GM19025 (cell line): ENCODE measurements at regions not wholly inside any gene's neighbourhood (a gene's known extent, or its start where the extent isn't known, plus 50 kb on each side); places are given as distances from the start of the nearest gene placed in this dataset.
"Not testable (repeated sequence)": the region's sequence is repeated elsewhere in the genome, so short reads cannot be mapped to it uniquely, and the experiment has no call there.

Experiments used
- ATAC-seq: cut with Tn5 transposase; IDR thresholded peaks from one replicate; pipeline ENCODE4 v1.9.1; 2021; ENCODE audit warnings: mild to moderate bottlenecking, low read depth, moderate library complexity; ENCODE audit not compliant: unreplicated experiment

DNA sequence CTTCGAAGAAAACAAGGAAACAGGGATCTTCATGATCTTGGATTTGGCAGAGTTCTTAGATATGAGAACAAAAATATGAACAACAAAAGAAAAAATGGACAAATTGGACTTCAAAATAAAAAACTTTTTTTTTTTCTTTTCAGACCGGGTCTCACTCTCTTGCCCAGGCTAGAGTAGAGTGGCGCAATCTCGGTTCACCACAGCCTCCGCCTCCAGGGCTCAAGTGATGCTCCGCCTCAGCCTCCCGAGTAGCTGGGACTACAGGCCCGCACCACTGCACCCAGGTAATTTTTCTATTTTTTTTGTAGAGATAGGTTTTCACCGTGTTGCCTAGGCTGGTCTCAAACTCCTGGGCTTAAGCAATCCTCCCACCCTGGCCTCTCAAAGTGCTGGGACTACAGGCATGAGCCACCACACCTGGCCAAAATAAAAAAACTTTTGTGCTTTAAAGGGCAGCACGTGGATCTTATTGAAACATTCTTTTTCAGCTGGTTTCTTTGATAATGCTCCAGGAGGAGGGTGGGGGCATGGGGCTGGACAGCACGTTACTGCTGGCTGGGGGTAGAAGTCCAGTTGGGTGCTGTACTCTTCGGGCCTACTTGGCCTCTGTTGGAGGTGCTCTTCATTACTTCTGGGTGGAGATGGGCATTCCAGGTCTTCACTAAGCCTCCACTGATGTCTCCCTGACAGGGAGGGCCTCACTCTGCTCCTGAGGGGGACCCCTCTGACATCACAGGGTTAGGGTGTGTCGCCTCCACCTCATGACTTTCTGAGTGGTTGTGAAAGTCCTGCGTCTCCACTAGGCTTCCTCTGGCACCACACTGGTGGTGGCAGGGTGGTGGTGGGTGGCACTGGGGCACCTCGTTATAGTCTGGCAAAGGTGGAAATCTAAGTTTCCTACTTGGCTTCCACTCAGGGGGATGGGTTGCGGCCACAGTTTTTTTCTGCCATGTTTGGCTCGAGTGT lies 150.5 kb upstream of the XPO1 start:
- ATAC-seq = no peak

DNA sequence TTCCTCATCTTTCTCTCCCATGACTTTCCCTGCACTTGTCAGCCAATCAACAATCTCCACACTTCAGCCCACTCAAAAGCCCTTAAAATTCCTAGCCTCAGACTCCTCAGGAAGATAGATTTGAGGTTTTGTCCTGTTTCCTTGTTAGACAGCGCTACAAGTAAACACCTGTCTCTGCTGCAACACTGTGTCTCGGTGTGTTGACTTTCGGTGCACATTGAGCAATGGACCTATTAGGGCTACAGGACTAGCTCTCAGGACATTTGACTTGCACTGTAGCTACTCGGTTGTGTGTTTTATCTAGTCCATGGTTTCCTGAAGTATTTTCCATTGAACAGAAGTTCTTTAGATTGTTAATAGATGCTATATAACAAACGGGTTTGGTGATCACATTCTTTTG lies 140.9 kb upstream of the XPO1 start:
- no peak for ATAC-seq

DNA sequence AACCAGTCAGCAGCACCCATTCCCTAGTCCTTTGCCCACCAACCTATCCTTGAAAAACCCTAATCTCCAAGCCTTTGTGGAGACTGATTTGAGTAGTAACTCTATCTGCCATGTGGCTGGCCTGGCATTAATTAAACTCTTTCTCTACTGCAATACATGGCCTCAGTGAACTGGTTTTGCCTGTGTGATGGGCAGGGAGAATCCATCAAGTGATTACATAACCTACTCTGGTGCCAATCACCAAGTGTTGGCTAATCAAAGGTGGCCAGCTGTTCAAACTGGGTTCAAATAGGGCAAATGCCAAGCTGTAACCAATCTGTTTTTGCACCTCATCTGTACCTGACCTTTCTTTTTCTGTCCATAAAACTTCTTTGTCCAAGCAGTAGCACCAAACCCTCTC lies 139.8 kb upstream of the XPO1 start:
- ATAC-seq = no peak

DNA sequence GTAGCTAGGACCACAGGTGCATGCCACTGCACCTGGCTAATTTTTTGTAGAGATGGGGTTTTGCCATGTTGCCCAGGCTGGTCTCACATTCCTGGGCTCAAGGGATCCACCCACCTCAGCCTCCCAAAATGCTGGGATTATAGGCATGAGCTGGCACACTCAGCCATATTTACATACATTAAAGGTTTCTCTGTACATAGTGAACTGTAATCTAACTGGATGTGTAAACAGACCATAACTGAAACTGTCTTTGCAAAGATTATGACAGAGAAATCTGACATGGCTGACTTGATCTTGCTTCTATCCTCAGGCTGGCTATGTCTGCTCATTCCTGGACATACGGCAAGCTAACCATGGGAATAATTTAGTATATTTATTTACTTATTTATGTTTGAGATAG lies 139.2 kb upstream of the XPO1 start:
- no peak for ATAC-seq

DNA sequence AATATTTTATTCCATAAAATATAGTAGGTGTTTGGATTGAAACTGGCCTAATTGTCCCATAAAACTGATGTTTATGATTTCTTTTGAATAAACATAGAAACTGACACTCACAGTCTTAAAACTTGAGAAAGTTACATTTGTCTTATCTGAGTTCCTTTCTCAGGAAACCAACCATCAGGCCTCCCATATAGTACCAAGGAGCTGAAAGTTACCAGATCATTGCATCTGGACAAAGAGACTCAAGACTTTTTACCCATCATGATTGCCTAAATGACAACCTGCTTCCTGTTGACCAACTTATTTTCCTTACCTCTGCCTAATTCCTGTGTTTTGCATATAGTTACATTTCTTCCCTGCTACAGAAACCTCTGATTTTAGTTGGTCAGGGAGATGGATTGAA lies 137.0 kb upstream of the XPO1 start:
- ATAC-seq = no peak

DNA sequence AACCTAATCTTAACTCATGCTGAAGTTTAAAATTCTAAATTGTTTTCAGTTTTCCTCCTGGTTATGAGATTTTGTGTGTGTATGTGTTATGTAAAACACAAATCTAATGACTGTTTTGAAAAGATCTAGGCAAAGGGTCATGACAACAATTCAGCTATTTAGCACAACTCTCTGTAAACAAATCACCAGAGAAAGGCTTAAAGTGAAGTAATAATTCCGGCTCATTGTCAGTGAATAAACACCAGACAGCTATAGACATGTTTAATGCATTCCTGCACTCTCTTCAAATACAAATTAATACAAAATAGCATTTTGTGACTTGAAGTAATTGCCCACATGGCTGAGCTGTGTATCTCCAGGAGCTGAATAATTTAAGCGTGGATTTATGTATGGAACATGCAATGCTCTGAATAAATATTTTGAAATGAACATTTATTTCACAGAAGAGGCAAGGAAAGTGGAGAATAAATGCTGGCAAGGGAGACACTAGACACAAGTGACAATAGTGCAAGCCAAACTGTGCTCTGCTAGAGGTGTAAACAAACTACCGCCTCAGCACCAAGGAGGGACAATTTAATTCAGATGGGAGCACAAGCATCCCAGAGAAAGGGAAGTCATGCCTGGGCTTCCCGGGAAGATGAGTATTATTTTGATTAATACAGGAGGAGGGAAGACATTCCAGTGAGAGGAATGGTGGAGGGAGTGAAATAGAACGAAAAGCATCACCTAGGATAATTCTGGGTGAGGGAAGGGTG lies 133.6 kb upstream of the XPO1 start:
- no peak for ATAC-seq

DNA sequence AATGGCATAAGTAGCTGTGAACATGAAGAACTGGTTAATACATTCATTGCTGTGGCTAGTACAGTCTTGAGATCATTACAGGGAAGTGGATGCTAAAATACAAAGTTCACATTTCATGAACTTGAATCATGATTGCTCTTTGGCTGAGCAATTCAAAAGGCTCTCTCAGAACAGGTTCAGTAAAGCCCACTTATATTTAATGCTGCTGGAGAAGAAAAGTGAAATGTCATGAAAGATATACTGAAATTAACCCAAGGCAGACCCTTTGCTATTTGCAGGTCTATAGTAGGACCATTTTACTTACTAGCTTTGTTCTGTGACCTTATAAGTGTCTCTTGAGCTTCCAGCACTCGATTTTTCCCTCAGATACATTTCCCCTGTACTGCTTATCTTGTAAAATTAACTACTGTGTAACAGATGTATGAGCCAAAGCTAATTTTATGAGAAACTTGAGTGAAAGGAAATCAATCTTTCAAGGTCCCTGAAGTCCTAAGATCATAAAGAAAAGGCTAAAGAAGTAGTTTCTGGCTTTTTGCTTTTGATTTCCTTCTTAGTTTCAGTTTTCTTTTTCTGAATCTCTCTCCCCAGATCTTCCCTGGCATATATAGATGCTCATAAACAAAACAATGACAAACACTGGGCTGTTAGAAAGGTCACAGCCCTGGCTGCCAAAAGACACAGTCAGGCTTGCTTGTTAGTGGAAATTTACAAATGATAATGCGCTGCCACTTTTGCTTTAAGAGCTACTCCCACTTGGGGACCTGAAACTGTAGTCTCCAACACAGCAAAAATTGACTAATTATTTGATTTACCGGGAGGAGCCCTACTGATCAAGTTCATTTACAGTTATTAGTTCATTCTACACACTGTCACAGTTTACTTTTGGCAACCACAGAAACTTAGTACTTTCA lies 132.7 kb upstream of the XPO1 start:
- peak; percentile 88 for ATAC-seq

DNA sequence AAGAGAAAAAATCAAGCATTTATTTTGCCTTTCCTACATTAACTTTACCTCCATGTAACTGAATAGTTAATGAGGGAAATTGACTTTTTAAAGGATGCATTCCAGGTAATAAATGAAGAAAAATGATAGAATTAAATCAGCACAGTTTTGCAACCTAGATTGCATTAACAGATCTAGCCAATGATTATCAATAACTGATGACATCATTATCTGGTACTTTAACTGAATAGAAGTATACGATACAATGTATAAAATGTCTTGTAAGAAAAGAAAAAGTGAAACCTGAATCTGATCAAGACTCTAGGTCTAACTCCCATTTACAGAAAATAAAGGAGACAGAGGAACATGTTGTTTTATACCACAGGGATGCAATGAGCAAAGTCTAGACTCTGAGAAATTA lies 126.0 kb upstream of the XPO1 start:
- ATAC-seq = no peak

DNA sequence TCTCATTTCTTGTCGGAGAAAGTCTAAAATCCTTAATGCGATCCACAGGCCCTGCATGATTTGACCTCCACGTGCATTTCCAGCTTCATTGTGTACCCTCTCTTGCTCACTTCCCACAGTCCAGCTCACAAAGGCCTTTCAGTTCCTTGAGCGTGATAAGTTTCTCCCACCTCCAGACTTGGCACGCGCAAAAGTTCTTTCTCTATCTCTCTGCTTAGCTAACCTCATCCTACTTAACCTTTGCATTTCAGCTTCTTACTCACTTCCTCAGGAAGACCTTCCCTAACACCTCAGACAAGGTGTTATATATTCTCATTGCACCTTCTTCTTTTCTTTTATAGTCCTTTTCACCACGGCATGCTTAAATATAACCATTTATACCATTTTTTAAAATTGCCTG lies 124.8 kb upstream of the XPO1 start:
- ATAC-seq = no peak

DNA sequence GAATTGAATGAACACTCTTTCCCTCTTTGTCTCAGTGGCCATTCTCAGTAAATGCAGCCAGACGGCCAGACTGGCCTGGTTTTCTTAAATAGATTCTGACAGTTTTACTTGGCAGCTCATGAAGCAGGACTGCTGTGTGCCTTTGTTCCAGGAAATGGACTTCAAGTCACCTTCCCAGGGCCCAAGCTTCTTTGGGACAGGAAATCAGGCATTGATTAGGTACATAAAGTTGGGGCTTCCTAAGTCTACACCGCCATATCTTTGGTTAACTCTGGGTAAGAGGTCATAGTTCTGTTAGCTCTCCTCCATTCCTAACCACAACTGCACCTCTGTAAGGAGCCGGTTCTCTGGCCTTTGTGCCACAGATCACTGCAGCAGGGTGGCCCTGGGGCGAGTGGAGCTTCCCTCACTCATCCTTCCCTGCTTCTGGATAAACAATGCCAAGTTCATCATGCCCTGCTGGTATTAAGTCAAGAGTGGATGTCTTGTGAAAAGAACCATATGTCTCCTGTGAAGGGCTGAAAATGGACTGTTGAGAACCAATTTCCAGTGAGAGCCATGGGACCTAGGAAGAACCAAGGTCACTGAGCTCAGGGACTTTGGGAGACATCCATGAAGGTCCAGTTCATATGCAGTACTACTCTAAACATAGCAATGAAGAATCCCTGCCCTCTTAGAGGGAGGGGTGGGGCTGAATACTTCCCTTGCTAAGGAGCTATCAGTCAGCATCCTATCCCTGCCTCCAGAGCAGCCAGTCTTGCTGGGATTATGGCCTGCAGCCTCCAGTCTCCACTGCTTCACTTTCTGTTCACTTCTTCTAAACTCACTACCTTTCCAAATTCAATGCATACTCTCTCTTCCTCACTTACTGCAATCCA lies 122.6 kb upstream of the XPO1 start:
- no peak for ATAC-seq

DNA sequence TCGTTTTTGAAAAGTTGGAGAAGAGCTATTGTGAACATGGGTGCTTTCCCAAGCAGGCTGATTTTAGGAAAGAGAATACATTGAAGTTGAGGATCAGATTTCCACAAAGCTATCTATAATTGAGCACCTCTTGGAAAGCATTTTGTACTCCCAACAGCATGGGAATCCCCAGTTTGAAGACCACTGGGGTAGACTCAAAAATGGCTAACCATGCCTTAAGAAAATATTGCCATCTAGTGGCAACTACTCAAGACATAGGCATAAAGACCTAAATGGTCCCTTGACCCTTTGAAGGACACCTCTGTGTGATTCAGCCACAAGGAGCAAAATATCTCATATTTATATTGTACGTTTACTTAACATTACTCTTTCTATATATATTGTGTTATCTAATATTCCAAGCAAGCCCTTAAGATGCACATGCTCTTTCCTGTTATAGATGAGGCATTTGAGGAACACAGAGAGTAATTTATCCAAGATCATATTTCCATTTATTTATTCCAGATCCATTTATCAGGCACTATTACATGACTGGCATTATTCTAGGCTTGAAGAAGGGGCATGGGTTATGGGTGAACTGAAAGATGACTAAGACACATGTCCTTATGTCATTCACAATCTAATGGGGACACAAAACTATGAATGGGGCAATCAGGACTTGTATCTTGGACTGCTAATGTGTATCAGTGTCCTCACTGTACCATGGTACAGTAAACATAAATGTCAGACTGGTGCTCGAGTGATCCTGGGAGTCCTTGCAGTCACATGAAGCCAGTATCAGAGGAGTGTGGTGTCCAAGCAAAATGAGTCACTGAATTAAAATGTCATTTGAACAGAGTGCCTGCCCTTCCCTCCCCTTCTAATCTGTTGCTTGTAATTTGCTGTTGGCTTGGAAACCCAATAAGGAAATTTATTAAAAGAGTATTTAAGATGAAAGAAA lies 121.0 kb upstream of the XPO1 start:
- ATAC-seq = no peak

DNA sequence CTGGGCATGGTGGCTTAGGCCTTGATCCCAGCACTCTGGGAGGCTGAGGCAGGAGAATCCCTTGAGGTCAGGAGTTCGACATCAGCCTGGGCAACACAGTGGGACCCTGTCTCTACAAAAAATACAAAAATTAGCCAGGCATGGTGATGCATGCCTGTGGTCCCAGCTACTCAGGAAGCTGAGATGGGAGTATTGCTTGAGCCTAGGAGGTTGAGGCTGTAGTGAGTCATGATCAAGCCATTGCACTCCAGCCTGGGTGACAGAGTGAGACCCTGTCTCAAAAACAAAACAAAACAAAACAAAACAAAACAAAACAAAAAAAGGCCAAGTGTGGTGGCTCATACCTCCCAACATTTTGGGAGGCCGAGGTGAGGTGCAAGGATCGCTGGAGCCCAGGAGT lies 111.8 kb upstream of the XPO1 start:
- ATAC-seq = not testable (repeated sequence)

DNA sequence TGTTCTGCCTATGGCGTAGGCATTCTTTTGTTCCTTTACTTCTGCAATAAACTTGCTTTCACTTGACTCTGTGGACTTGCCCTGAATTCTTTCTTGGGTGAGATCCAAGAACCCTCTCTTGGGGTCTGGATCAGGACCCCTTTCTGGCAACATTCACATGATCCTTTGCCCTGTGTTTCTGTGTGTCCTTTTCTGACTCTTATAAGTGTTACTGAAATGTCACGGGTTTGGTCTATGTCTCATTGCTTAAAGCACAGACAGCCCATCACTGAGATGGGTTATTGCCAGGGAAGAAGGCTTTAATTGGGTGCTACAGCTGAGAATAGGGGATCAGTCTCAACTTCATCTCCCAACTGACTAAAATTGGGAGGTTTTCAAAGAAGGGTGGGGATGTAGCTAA lies 110.9 kb upstream of the XPO1 start:
- ATAC-seq = no peak

DNA sequence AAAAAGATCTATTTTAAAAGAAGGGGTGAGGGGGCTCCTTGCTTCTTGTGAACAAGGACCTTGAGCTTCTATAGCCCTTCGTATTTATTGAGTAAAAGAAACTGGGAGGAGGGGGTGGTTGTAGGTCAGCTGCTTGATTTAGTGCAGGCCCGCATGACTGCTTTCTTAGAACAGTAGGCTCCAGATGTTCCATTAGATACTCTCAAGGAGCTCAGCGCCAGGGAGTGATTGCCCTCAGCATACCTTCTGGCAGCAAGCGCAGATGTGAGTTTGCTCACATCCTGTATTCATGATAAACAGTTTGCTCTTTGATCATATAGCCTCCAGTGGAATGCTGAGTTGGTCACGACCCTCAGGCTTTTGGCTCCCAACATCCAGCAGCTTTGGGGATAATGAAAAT lies 108.9 kb upstream of the XPO1 start:
- no peak for ATAC-seq

DNA sequence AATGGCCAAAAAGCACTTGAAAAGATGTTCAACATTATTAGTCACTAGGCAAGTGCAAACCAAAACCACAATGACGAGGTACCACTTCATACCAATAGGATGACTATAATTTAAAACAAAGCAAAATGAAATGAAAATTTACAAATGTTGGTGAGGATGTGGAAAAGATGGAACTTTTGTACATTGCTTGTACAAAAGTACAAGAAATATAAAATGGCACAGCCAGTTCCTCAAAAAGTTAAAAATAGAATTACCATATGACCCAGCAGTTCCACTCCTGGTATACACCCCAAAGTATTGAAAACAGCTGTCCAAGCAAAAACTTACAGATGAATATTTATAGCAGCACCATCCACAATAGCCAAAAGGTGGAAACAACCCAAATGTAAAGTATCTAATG lies 107.8 kb upstream of the XPO1 start:
- ATAC-seq = no peak

DNA sequence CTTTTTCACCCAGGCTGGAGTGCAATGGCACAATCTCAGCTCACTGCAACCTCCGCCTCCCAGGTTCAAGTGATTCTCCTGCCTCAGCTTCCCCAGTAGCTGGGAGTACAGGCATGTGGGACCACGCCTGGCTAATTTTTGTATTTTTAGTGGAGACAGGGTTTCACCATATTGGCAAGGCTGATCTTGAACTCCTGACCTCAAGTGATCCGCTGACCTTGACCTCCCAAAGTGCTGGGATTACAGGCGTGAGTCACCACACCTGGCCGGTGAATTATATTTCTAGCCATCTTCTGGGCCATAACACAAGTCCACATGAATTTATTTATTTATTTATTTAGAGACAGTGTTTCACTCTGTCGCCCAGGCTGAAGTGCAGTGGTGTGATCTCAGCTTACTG lies 105.0 kb upstream of the XPO1 start:
- not testable (repeated sequence) for ATAC-seq

DNA sequence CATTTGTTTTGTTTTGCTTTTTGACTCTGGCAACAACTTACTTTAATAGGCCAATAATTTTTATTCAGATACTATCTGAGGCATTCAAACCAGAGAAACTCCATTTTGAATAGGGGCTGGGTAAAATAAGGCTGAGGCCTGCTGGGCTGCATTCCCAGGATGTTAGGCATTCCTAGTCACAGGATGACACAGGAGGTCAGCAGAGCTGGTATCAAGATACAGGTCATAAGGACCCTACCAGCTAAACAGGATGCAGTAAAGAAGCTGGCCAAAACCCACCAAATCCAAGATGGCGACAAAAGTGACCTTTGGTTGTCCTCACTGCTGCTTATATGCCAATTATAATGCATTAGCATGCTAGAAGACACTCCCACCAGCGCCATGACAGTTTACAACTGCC lies 102.2 kb upstream of the XPO1 start:
- ATAC-seq = no peak

DNA sequence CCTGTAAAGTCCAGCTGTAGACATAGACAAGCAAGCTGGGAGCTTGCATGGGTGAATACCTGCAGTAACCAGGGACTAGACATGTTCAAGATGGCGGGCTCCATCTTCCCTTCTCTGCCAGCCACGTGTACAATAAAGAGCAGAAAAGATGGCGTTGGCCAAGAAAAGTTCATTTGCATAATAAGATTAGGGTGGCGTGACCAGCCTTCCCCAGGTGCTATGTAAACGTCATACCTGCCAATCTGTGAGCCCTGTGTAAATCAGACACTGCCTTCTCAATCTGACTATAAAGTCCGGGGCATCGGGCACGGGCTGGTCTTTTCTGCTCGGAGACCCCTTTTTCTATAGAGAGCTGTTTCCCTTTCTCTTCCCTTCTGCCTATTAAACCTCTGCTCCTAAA lies 101.6 kb upstream of the XPO1 start:
- ATAC-seq = no peak

DNA sequence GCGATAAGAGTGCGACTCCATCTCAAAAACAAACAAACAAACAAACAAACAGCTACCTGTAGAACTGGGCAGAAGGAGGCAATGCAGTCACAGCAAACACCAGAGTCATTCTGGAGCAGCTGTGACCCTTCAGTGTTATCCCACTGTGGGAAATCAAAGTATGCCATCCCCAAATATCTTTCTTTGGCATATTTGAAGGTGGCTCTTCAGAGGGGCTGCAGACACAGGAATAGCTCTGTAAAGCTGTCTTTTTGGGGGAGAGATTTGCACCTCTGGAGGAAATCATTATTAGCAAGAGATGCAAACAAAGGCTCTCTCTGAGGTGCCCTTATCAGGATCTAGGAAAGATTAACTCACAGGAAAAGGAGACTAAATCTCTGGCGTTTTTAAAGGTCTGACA lies 98.5 kb upstream of the XPO1 start:
- no peak for ATAC-seq
